HG02870 (cell line): ENCODE measurements at regions not wholly inside any gene's neighbourhood (a gene's known extent, or its start where the extent isn't known, plus 50 kb on each side); places are given as distances from the start of the nearest gene placed in this dataset.

ENCODE experiments used
- ATAC-seq: cut with Tn5 transposase; IDR thresholded peaks from one replicate; pipeline ENCODE4 v1.9.1; 2021; ENCODE audit warnings: mild to moderate bottlenecking, moderate library complexity; ENCODE audit not compliant: unreplicated experiment

DNA sequence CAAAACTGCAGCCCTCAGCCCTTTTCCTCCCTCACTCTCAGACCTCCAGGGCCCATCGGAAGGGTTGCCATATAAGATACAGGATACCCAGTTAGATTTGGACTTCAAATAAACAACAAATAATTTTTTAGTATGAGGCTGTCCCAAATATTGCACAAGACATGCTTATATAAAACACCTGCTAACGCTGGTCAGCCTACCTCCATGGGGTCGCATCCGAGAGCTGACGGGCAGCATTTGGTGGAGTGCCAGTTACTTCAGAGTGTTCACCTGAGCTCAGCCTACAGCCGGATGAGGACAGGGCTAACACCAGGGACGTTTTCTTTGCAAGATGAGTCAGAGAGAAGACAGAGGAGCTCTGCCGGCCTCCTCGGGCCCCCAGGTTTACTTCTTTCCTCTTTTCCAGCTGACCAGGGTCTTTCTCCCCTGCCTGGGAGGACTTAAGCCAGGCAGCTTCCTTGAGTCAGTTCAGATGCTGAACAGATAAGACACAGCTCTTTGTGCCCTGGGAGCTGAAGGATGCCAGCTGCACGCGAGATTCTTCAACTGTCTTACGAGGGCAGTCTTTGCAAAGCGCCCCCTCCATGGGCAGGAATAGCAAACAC, 141.2 kb upstream of the KCNG1 start:
- ATAC-seq, result no peak

DNA sequence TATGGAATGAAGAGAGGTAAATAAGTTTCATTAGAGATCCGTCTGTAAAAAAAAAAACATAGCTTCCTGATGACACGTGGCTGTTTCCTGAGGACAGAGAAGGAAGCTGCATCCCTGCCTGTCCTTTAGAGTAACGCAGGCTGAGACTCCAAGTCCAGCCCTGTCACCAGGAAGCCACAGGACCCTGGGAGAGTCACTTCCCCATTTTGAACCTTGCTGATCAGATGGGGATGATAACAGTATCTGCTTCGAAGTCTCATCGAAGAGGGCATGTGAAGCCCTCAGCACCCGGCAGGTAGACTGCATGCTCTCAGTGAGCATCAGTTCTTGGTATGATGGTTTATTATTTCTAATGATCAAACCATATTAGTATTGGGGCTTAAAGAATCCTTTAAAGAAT, 139.1 kb upstream of the KCNG1 start:
- no peak for ATAC-seq

DNA sequence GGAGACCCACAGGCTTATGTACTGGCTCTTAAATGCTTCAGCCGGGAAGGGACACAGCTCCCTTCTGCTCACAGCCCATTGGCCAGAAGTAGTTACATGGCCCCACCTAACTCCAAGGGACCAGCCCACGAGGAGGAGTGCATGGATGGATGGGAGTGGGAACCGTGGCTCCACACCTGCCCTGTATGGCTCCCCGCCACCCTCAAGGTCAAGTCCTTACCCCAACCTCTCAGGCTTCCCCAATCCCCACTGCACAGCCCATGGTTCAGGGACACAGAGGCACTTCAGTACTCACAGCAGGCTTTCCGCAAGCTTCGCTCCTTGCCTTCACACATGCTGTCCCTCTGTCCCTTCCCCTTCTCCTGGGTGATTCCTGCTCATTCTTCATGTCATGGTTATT, 137.9 kb upstream of the KCNG1 start:
- ATAC-seq, result no peak

DNA sequence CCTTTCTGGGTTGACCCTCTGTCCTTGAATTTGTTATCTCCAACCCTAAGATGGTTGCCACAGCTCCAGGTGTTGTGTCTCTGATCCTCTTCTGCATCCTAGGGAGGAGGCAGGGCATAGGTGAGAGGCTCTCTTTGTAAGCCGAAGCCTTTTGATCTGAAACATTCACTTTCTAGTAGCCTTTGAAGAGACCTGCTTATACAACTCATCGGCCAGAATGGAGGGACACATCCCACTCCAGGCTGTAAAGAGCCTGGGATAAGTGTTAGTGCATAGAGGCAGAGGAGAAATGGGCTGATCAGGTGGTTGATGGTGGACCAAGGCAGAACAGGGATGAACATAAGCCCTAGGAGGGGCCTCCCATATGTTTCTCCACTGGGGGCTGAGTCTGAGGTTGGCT, 137.1 kb upstream of the KCNG1 start:
- ATAC-seq, result no peak

DNA sequence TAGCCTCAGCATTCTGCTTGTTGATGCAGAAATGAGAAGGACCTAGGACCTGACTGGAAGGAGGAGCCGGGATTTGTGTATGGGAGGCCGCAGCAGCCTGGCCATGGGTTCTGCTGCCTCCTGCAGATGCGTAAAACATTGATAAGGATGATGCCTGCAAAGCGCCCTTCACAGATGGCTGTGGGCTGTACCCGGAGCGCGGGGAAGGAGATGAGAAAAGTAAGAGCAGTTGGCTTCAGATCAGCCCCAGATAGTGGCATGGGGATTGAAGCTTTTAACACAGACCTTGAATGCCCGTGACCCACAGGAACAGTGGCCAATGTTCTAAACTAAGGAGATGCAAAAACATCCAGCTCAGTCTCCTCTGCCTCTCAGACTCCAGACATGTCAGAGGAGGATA, 136.4 kb upstream of the KCNG1 start:
- ATAC-seq, result no peak

DNA sequence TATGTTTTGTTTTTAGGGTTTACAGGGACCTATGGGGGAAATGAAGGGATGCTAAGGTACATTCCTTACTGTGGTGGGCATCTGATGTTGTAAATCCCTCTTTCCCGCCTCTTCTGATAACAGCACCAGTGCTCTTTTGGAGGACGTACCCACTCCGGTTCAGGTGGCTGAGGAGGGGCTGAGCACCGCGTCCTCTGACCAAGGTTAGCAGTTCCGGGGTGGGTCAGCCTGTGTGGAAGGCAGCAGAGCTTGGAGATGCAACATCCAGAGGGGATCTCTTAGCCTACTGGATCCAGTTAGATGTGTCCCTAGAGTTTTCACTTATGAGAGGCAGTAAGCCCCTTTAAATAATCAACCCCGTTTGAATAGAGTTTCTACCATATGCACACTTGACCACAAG, 135.3 kb upstream of the KCNG1 start:
- no peak for ATAC-seq

DNA sequence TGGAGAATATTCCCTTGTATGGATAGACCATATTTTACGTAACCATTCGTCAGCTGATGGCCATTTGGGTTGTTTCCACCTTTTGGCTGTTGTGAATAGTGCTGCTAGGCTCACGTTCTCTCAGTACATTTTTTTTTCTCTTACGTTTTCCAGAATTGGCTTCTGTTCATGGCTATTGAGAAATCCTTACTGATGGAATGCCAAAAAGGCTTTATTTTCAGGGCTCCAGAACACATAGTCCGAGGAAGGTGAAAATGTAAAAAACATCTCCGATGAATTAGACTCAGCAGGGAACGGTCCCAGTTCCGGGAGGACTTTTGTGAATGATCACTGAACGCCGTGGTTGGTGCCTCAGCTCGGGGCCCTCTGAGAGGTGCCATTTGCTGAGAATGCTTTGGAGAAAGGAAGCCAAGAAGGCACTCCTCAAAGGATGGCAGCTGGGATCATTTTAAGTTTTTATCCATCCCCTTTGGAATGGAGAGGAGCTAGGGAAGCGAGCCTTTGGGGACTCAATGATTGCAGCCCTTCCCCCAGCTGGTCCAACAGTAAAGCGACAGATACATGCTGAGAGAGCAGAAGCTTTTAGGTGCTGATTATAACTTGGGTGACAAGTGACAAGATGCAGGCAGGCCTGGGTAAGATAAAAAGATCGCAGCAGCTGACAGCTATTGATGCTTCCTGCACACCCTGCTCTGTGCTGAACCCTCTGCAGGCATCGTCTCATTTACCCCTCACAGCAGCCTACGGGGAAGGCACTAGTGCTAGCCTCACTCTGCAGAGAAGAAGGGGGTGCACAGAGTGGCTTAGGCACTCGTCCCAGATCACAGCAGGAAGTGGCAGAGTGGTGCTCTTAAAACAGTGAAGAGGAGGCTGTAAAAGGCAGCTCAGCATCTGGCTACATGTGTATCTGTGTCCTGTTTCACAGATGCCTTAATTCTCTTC, 133.4 kb upstream of the KCNG1 start:
- no peak for ATAC-seq

DNA sequence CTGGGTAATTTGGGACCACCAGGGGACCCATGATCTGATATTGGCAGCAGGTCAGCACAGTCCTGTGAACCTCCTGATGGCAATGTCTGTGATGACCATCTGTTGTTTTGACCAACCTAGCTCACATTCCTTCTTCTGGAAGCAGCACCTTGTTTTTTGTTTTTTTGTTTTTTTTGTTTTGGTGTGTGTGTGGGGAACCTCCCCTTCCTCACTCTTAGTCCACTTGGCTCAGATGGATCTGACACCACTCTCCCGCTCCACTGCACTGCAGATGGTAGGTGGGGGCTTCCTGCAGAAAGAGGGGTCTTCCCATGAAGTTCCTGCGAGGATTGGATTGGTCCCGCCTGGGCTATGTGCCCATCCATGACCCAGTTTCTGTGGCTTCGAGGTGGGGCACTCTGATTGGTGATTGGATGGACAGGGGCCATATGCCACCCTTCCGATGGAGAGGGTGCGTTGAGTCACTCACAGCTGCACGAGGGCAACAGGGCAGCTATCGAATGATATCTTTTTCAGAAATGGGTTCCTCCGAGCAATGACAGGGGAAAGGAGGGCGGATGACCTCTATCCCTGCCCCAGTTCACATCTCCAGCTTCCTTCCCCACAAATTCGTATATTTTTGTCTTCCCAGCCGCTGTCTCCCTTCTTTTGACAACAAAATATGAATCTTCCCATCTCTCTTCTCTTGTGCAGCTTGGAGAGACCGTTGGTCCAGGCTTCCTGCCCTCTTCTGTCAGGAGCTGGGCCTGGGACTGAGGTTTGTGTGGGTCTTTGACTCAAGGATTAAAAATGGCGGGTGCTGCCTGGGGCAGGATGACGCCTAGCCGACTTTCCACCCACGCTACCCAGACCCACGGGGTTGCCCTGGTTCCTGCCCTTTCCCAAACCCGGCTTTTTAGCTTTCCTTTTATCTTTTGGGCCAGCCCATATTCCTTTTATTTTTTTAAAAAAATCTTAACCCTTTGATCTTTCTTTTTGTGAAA, 132.1 kb upstream of the KCNG1 start:
- ATAC-seq, result no peak

DNA sequence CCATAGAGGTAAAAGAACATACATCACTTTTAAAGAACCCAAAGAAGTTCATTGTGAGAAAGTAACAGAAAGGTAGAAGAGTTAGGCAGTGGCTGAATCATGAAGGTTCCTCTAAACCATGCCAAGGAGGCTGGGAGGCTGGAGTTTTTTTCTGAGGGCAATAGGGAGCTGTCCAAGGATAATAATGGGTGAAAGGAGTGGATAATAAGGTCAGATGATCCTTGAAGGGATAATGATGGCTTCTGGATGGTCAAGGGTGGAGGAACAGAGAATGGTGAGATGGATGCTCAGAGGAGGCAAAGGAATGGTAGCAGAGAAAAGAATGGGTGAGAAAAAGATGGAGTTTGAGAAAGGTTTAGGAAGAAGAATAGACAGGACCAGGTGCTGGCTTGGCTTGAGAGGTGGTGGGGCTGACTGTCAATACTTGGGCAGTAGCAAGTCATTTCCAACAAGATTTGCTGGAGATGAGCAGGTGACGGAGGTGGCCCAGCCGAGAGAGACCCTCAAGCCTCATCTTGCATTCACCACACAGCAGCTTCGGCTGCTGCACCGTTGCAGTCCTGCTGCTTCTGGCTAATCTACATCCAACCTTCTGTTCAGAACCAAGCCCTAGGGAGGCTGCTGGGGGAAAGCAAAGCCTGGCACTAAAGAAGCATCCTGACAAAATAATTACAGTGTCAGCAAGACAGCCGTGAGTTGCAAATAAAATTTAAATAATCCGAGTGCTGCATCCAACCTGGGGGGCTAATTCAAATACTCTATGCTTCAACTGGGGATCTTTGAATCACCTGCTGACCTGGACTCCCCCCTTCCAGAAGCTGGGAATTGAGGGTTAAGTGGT, 131.2 kb upstream of the KCNG1 start:
- no peak for ATAC-seq

DNA sequence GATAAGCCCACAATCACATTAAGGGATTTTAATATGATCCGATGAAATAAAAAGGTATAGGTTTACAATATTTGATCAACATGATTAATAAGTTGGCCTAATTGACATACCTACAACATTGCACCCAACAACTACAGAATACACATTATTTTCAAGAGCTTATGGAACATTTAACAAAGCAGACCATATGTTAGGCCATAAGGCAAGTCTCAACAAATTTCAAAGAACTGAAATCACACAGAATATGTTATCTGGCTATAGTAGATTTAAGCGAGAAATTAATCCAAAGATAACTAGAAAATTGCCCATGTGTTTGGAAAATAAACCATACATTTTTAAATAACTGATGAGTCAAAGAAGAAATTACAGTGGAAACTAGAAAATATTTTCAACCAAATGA, 126.0 kb upstream of the KCNG1 start:
- ATAC-seq, result no peak

DNA sequence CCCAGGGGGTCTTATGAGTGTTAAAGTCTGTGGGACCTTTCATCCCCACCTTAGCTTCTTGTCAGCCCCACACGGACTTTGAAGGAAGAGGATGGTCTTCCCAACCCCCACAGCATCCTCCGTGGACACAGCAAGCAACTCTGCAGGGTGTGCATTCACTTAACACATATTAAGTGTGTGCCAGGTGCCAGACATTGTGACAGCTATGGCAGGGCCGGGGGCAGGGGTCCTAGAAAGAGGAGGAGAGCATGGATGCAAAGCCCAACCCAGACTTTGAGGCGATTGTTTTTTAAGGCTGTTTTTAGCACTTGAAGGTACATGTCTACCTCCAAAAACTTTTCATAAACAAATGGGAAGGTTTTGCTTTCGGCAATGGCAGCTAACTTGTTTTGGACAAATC, 121.6 kb upstream of the KCNG1 start:
- no peak for ATAC-seq

DNA sequence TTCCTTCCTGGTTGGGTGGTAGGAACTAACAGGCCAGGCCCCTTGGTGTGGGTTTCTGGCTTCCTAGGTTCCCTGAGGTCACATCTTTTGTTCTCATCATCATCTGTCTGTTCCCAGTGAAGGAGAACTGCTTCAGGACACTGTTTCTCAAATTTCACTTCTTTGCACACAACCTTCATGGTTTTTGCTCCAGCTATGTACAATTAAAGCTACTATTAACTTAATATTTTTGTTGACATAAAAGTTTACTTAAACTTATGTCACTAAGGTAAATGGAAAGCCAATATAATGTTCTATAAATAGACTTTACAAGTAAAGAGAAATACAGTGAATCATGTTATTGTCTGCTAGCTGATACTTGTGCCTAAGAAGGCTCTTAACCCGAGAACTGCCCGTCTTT, 120.7 kb upstream of the KCNG1 start:
- ATAC-seq, result no peak

DNA sequence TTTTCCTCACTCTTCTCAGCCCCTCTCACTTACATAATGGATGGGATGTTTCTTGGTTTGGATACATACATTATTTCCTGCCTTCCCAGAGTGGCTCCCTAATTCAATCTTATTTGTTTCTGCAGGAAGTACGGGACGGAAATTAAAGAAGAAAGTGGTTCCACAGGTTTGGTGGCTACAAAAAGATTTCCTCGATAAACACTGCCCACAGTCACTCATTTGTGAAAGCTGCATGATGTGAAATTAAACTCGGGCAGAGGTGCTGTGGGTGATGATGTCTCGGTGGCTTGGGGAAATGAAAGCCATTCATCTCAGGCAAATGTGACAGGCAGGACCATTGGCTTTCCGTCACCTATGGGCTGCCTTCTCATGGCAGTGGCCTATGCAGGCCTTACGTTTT, 119.5 kb upstream of the KCNG1 start:
- no peak for ATAC-seq

DNA sequence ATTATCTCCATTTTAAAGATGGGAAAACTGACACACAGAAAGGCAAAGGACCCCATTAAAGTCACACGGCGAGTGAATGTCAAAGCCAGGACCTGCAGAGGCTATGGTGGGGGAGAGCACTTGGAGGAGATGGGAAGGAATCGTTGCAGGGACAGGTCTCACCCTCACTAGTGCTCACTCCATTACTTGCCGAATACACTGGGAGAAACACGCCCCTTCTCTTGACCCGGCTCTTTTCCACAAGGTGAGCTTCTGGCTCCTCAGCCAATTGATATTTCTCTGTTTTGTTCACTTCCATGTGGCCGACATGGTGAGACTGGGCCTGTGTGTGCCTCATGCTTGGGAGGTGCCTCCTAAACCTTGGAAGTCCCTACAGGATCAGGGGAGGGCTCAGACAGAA, 117.8 kb upstream of the KCNG1 start:
- no peak for ATAC-seq

DNA sequence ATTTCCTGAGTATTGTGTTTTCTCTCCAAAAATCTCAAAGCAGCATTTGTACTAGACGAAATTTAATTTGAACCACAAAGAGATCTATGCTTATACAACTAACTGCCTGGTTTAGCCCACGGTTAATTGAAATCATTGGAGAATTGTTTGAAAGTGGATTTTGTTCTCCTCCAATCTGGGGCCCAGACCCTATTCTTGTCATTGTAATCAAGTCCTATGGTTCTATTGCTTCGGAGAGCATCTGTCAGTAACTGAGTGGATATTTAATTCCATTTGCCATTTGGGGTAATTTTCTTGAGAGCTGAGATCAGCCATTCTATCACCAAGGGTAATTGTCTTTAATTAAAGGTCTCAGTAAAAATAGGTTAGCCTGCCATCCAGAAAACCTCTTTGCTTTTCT, 117.0 kb upstream of the KCNG1 start:
- no peak for ATAC-seq

DNA sequence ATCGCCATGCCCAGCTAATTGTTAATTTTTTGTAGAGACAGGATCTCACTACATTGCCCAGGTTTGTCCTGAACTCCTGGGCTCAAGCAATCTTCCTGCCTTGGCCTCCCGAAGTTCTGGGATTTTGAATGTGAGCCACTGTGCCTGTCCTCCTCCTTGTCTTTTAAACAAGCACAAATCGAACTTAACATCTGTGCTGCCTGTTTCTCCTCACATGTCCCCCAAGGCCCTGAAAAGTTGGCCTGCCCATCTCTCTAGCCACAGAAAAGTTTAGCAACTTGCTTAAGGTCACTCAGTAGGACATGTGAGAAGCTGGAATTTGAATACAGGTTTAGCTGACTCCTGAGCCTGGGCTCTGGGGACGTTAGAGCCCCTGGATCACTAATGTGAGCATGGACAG, 115.7 kb upstream of the KCNG1 start:
- no peak for ATAC-seq

DNA sequence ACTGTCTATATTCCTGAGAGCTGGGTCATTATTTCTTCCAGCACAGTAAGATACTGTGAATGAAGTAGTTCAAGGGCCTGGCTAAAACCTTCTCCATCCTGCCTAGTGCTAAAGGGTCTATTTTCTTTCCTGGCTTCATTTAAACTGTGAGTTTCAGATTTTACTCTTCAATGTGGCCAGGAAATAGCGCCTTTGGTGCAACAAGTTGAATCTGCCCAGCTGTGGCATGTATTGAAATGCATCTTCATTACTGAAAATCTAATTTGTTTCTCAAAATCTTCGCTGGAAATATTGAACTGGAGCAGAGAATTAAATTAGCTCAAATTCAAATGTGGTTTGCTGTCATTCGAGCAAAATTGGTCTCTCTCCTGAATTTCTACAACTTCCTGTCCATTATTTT, 114.6 kb upstream of the KCNG1 start:
- ATAC-seq, result no peak

DNA sequence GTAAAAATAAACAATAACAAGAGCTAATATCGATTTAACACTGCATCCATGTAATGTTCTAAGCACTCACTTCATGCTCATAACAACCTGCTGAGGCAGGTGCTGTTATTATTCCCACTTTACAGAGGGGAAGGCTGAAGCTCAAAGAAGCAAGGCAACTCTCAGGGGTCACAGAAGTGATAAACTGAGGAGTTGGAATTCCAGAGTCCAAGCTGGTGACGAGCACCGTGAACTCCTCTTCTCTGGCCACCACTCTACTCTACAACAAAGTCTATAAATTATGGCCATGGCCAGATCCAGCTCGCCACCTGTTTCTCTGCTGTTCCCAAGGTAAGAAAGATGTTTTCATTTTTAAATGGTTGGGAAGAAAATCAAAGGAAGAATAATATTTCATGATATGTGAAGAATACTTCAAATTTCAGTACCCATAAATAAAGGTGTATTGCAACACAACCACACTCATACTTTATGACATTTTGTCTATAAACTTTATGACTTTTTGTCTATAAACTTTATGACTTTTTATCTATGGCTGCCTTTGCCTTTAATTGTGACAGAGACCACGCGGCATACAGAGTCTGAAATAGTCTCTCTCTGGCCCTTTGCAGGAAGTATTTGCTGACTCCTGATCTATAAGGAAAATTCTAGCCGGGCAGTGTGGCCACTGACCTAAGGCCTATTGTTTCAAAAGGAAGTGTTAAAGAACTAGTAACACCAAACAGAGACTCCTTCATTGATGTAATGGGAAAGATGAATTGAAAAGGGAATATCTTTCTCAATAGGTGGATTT, 113.2 kb upstream of the KCNG1 start:
- ATAC-seq, result no peak

DNA sequence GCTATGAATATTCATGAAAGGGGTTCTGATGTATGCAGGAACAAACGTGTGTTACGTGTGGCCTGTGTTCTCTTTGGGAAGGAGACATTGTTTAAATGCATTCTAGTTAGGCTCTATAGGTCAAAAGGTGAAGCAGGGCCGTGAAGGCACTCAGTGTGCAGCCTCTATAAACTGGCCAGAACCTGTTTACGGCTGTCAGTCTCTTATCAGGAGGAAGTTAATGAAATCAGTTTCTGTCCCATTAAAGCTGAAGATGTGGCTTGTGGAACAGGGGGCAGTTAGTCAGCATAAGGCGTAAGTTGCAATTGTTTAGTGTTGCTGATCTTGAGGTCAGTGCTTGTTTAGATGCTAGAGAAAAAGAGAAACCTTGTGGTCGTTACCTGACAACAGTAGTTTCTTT, 111.5 kb upstream of the KCNG1 start:
- ATAC-seq, result no peak

DNA sequence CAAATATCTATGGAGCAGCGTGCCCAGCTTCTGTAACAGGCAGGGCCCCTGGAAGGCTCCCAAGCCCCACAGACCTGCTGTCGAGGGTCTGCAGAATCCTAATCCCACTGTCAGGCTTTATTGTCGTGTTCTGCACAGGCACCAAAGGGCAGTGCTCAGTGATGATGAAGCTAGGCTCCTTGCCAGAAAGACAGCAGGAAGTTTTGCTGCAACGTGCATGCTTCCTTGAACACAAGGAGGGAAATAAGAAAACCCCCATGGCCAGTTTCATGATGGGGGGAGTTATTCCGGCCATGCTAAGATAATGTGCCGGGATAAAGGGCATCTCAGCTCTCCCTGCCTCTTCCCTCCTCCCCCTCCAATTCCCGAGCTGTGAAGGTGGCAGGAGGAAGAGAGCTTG, 109.4 kb upstream of the KCNG1 start:
- no peak for ATAC-seq
